ENCODE measurements at regions not wholly inside any gene's neighbourhood (a gene's known extent, or its start where the extent isn't known, plus 50 kb on each side); places are given as distances from the start of the nearest gene placed in this dataset.
"Not testable (repeated sequence)": the region's sequence is repeated elsewhere in the genome, so short reads cannot be mapped to it uniquely, and the experiment has no call there.

DNA sequence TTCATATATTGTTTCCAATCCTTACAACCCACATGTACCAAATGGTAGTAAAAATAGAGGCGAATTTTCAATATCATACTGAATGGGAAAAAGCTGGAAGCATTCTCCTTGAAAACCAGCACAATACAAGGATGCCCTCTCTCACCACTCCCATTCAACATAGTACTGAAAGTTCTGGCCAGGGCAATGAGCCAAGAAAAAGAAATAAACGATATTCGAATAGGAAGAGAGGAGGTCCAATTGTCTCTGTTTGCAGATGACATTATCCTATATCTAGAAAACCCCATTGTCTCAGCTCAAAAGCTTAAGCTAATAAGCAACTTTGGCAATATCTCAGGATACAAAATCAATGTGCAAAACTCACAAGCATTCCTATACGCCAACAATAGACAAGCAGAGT lies 346.4 kb upstream of the JARID2 start:
- TF ChIP-seq EP300 (IDR thresholded peaks at IDR 0.05; ENCODE audit: low read depth); POLR2AphosphoS5 (IDR thresholded peaks at IDR 0.05): not testable (repeated sequence)
- TF ChIP-seq, protein P1, sequence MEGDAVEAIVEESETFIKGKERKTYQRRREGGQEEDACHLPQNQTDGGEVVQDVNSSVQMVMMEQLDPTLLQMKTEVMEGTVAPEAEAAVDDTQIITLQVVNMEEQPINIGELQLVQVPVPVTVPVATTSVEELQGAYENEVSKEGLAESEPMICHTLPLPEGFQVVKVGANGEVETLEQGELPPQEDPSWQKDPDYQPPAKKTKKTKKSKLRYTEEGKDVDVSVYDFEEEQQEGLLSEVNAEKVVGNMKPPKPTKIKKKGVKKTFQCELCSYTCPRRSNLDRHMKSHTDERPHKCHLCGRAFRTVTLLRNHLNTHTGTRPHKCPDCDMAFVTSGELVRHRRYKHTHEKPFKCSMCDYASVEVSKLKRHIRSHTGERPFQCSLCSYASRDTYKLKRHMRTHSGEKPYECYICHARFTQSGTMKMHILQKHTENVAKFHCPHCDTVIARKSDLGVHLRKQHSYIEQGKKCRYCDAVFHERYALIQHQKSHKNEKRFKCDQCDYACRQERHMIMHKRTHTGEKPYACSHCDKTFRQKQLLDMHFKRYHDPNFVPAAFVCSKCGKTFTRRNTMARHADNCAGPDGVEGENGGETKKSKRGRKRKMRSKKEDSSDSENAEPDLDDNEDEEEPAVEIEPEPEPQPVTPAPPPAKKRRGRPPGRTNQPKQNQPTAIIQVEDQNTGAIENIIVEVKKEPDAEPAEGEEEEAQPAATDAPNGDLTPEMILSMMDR (IDR thresholded peaks at IDR 0.05), result not testable (repeated sequence)
